ENCODE measurements at regions not wholly inside any gene's neighbourhood (a gene's known extent, or its start where the extent isn't known, plus 50 kb on each side); places are given as distances from the start of the nearest gene placed in this dataset.

GRCh38 chr17:77891602-77892001 lies 66.9 kb upstream of the TNRC6C start:
- no peak overlapping the region for H3K9ac ChIP-seq (ENCODE audit: insufficient read depth, low read depth, low read length)
- no peaks in the 10 kb centered on the region for H3K9me3 ChIP-seq (ENCODE audit: low read length)
- H4K20me1 ChIP-seq (ENCODE audit: insufficient read depth, low read length): no peaks in the 10 kb centered on the region
- intact Hi-C loops (cut with micrococcal nuclease; ENCODE audit: unreplicated experiment) (no loop called here), in situ Hi-C loops (cut with HindIII; ENCODE audit: extremely low pct_ligation_motif_present, low pct_unique_long_range_greater_than_20kb) (no loop called here)
- peaks cover 4 to 57% of the 10 kb centered on the region in 2 experiments; a peak in 4 of 5 replicates for H3K27me3 ChIP-seq (ENCODE audit: control insufficient read depth in 1 of 2, insufficient read depth in 2 of 2, low read length in 2 of 2)
- no peak overlapping the region for H2AFZ ChIP-seq (ENCODE audit: low read length)
- CTCF ChIA-PET (ENCODE audit: low intra/inter-chr PET ratio, low total read pairs): no interaction called here
- BruUV-seq (replicated peaks): no TSS peak
- TF ChIP-seq ZNF367 (CRISPR knock-in tag; IDR thresholded peaks at IDR 0.05; ENCODE audit: borderline replicate concordance) (no peak), RARG (CRISPR knock-in tag; IDR thresholded peaks at IDR 0.05; ENCODE audit: low read depth) (no peak), ZNF431 (CRISPR knock-in tag; IDR thresholded peaks at IDR 0.05; ENCODE audit: borderline replicate concordance, low read depth) (no peak), ADNP (CRISPR knock-in tag; IDR thresholded peaks at IDR 0.05) (no peak), JUN (CRISPR knock-in tag; IDR thresholded peaks at IDR 0.05) (no peak), RBM22 (optimal IDR thresholded peaks at IDR 0.05; ENCODE audit: low read length) (no peak), IRF1 (CRISPR knock-in tag; IDR thresholded peaks at IDR 0.05; ENCODE audit: low read depth) (no peak), ZNF792 (CRISPR knock-in tag; IDR thresholded peaks at IDR 0.05) (no peak), NFYB (CRISPR knock-in tag; IDR thresholded peaks at IDR 0.05) (no peak), MTERF4 (CRISPR knock-in tag; IDR thresholded peaks at IDR 0.05) (no peak)
- TF ChIP-seq, protein P1, sequence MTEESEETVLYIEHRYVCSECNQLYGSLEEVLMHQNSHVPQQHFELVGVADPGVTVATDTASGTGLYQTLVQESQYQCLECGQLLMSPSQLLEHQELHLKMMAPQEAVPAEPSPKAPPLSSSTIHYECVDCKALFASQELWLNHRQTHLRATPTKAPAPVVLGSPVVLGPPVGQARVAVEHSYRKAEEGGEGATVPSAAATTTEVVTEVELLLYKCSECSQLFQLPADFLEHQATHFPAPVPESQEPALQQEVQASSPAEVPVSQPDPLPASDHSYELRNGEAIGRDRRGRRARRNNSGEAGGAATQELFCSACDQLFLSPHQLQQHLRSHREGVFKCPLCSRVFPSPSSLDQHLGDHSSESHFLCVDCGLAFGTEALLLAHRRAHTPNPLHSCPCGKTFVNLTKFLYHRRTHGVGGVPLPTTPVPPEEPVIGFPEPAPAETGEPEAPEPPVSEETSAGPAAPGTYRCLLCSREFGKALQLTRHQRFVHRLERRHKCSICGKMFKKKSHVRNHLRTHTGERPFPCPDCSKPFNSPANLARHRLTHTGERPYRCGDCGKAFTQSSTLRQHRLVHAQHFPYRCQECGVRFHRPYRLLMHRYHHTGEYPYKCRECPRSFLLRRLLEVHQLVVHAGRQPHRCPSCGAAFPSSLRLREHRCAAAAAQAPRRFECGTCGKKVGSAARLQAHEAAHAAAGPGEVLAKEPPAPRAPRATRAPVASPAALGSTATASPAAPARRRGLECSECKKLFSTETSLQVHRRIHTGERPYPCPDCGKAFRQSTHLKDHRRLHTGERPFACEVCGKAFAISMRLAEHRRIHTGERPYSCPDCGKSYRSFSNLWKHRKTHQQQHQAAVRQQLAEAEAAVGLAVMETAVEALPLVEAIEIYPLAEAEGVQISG (CRISPR knock-in tag; IDR thresholded peaks at IDR 0.05): no peak
- TF ChIP-seq, protein P2, sequence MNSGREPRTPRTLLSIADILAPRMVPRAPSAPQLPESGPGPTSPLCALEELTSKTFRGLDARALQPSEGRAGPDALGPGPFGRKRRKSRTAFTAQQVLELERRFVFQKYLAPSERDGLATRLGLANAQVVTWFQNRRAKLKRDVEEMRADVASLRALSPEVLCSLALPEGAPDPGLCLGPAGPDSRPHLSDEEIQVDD (CRISPR knock-in tag; IDR thresholded peaks at IDR 0.05; ENCODE audit: borderline replicate concordance): no peak
- TF ChIP-seq, protein P3, sequence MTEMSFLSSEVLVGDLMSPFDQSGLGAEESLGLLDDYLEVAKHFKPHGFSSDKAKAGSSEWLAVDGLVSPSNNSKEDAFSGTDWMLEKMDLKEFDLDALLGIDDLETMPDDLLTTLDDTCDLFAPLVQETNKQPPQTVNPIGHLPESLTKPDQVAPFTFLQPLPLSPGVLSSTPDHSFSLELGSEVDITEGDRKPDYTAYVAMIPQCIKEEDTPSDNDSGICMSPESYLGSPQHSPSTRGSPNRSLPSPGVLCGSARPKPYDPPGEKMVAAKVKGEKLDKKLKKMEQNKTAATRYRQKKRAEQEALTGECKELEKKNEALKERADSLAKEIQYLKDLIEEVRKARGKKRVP (CRISPR knock-in tag; IDR thresholded peaks at IDR 0.05): no peak
- TF ChIP-seq, protein P4, sequence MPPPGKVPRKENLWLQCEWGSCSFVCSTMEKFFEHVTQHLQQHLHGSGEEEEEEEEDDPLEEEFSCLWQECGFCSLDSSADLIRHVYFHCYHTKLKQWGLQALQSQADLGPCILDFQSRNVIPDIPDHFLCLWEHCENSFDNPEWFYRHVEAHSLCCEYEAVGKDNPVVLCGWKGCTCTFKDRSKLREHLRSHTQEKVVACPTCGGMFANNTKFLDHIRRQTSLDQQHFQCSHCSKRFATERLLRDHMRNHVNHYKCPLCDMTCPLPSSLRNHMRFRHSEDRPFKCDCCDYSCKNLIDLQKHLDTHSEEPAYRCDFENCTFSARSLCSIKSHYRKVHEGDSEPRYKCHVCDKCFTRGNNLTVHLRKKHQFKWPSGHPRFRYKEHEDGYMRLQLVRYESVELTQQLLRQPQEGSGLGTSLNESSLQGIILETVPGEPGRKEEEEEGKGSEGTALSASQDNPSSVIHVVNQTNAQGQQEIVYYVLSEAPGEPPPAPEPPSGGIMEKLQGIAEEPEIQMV (CRISPR knock-in tag; IDR thresholded peaks at IDR 0.05; ENCODE audit: low read depth): no peak
- TF ChIP-seq, protein P5, sequence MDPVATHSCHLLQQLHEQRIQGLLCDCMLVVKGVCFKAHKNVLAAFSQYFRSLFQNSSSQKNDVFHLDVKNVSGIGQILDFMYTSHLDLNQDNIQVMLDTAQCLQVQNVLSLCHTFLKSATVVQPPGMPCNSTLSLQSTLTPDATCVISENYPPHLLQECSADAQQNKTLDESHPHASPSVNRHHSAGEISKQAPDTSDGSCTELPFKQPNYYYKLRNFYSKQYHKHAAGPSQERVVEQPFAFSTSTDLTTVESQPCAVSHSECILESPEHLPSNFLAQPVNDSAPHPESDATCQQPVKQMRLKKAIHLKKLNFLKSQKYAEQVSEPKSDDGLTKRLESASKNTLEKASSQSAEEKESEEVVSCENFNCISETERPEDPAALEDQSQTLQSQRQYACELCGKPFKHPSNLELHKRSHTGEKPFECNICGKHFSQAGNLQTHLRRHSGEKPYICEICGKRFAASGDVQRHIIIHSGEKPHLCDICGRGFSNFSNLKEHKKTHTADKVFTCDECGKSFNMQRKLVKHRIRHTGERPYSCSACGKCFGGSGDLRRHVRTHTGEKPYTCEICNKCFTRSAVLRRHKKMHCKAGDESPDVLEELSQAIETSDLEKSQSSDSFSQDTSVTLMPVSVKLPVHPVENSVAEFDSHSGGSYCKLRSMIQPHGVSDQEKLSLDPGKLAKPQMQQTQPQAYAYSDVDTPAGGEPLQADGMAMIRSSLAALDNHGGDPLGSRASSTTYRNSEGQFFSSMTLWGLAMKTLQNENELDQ (CRISPR knock-in tag; IDR thresholded peaks at IDR 0.05; ENCODE audit: borderline replicate concordance): no peak
- H3K4me2 ChIP-seq (ENCODE audit: low read depth, low read length): no peak overlapping the region
- no peak for DNase-seq (ENCODE audit: low spot score)
- FAIRE-seq: no peak
- no peak for ATAC-seq
- H3K27ac ChIP-seq (ENCODE audit: extremely low read length, insufficient read depth, low read length): no peak overlapping the region
- H3K36me3 ChIP-seq (replicated peaks in 1 of 2; ENCODE audit: control insufficient read depth in 1 of 2, insufficient read depth in 2 of 2, low read length in 2 of 2): no peaks in the 10 kb centered on the region
- 15% methylated on average over 8 of the region's 8 CpGs for WGBS (ENCODE audit: low lambda C conversion rate)
- H3K79me2 ChIP-seq (ENCODE audit: insufficient read depth, low read length): no peaks in the 10 kb centered on the region
- no peak overlapping the region for H3K4me3 ChIP-seq (replicated peaks in 1 of 3; ENCODE audit: insufficient read depth in 1 of 3, low read depth in 2 of 3, low read length in 3 of 3)
- POLR2A ChIA-PET: no interaction called here
- H3K4me1 ChIP-seq (ENCODE audit: insufficient read depth, low read length): peaks cover 13% of the 10 kb centered on the region

Measured in HepG2 (cell line).